H1 (cell line): ENCODE measurements at regions not wholly inside any gene's neighbourhood (a gene's known extent, or its start where the extent isn't known, plus 50 kb on each side); places are given as distances from the start of the nearest gene placed in this dataset.

Experiments used
- CBX5 ChIP-seq: fragments of 300-800, 300-1000 bp; sonication (generic); IDR thresholded peaks from 2 replicates; pipeline ENCODE4 v1.7.1; 2016; ENCODE audit warnings: antibody characterized with exemption, low read length, low read depth
- CEBPB ChIP-seq: IDR thresholded peaks from 2 replicates; pipeline ENCODE4 v1.6.1; 2012; ENCODE audit warnings: low read depth, low read length
- CHD2 ChIP-seq: IDR thresholded peaks from 2 replicates; pipeline ENCODE4 v1.6.1; 2012; ENCODE audit warnings: low read length, improper control_type of control experiment
- EGR1 ChIP-seq: IDR thresholded peaks from 2 replicates; pipeline ENCODE4 v1.6.1; 2011; ENCODE audit warnings: low read depth, low read length, borderline replicate concordance
- FOSL1 ChIP-seq: IDR thresholded peaks from 2 replicates; pipeline ENCODE4 v1.6.1; 2011; ENCODE audit warnings: mild to moderate bottlenecking, low read depth, low read length, moderate library complexity; ENCODE audit not compliant: insufficient read depth
- HDAC6 ChIP-seq: IDR thresholded peaks from one replicate; pipeline ENCODE4 v1.7.1; 2012; ENCODE audit warnings: low read depth, mild to moderate bottlenecking, inconsistent platforms, low read length, moderate library complexity
- RNF2 ChIP-seq: fragments of 200-900, 300-1000 bp; sonication (generic); IDR thresholded peaks from 2 replicates; pipeline ENCODE4 v1.7.1; 2016; ENCODE audit warnings: borderline replicate concordance, low read depth, mild to moderate bottlenecking, antibody characterized with exemption, low read length; ENCODE audit not compliant: poor library complexity, severe bottlenecking; ENCODE audit errors: missing control alignments
- SIRT6 ChIP-seq: IDR thresholded peaks from one replicate; pipeline ENCODE4 v1.7.1; 2012; ENCODE audit warnings: low read length, inconsistent platforms
- SP4 ChIP-seq: IDR thresholded peaks from 2 replicates; pipeline ENCODE4 v1.6.1; 2012; ENCODE audit warnings: low read length, inconsistent platforms
- TAF1 ChIP-seq: IDR thresholded peaks from 2 replicates; pipeline ENCODE4 v1.6.1; 2011; ENCODE audit warnings: mild to moderate bottlenecking, low read depth, low read length
- YY1 ChIP-seq: IDR thresholded peaks from 2 replicates; pipeline ENCODE4 v1.6.1; 2011; ENCODE audit warnings: low read depth, mild to moderate bottlenecking, low read length
- TF ChIP-seq, protein P1 (sequence below): fragments of 300-600 bp; sonication (generic); IDR thresholded peaks from 2 replicates; pipeline ENCODE4 v1.7.1; 2012; ENCODE audit warnings: low read length, moderate library complexity, mild to moderate bottlenecking, inconsistent platforms; ENCODE audit not compliant: insufficient replicate concordance
- TF ChIP-seq, protein P2 (sequence below): IDR thresholded peaks from 2 replicates; pipeline ENCODE4 v1.6.1; 2011; ENCODE audit warnings: low read depth, mild to moderate bottlenecking, low read length; ENCODE audit not compliant: insufficient read depth

DNA sequence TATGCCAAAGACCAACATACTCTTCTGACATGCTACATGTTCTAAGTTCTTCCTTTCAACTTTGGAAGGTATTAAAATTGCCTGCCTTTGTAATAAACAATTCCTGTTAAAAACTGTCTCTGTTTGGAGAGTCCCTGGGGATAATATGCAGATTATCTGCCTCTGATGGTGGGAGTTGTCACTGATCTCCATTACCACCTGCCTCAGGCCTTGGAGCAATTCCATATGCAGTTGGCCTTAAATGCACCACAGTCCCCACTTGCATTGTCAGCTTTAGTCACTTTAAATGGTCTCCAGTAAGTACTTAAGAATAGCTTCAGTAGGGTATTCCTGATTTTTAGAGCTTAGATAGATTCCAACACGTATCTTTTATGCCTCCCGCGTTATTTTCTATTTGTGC is 121.1 kb upstream of the GOLIM4 start (continued):
- TF ChIP-seq, protein P1, sequence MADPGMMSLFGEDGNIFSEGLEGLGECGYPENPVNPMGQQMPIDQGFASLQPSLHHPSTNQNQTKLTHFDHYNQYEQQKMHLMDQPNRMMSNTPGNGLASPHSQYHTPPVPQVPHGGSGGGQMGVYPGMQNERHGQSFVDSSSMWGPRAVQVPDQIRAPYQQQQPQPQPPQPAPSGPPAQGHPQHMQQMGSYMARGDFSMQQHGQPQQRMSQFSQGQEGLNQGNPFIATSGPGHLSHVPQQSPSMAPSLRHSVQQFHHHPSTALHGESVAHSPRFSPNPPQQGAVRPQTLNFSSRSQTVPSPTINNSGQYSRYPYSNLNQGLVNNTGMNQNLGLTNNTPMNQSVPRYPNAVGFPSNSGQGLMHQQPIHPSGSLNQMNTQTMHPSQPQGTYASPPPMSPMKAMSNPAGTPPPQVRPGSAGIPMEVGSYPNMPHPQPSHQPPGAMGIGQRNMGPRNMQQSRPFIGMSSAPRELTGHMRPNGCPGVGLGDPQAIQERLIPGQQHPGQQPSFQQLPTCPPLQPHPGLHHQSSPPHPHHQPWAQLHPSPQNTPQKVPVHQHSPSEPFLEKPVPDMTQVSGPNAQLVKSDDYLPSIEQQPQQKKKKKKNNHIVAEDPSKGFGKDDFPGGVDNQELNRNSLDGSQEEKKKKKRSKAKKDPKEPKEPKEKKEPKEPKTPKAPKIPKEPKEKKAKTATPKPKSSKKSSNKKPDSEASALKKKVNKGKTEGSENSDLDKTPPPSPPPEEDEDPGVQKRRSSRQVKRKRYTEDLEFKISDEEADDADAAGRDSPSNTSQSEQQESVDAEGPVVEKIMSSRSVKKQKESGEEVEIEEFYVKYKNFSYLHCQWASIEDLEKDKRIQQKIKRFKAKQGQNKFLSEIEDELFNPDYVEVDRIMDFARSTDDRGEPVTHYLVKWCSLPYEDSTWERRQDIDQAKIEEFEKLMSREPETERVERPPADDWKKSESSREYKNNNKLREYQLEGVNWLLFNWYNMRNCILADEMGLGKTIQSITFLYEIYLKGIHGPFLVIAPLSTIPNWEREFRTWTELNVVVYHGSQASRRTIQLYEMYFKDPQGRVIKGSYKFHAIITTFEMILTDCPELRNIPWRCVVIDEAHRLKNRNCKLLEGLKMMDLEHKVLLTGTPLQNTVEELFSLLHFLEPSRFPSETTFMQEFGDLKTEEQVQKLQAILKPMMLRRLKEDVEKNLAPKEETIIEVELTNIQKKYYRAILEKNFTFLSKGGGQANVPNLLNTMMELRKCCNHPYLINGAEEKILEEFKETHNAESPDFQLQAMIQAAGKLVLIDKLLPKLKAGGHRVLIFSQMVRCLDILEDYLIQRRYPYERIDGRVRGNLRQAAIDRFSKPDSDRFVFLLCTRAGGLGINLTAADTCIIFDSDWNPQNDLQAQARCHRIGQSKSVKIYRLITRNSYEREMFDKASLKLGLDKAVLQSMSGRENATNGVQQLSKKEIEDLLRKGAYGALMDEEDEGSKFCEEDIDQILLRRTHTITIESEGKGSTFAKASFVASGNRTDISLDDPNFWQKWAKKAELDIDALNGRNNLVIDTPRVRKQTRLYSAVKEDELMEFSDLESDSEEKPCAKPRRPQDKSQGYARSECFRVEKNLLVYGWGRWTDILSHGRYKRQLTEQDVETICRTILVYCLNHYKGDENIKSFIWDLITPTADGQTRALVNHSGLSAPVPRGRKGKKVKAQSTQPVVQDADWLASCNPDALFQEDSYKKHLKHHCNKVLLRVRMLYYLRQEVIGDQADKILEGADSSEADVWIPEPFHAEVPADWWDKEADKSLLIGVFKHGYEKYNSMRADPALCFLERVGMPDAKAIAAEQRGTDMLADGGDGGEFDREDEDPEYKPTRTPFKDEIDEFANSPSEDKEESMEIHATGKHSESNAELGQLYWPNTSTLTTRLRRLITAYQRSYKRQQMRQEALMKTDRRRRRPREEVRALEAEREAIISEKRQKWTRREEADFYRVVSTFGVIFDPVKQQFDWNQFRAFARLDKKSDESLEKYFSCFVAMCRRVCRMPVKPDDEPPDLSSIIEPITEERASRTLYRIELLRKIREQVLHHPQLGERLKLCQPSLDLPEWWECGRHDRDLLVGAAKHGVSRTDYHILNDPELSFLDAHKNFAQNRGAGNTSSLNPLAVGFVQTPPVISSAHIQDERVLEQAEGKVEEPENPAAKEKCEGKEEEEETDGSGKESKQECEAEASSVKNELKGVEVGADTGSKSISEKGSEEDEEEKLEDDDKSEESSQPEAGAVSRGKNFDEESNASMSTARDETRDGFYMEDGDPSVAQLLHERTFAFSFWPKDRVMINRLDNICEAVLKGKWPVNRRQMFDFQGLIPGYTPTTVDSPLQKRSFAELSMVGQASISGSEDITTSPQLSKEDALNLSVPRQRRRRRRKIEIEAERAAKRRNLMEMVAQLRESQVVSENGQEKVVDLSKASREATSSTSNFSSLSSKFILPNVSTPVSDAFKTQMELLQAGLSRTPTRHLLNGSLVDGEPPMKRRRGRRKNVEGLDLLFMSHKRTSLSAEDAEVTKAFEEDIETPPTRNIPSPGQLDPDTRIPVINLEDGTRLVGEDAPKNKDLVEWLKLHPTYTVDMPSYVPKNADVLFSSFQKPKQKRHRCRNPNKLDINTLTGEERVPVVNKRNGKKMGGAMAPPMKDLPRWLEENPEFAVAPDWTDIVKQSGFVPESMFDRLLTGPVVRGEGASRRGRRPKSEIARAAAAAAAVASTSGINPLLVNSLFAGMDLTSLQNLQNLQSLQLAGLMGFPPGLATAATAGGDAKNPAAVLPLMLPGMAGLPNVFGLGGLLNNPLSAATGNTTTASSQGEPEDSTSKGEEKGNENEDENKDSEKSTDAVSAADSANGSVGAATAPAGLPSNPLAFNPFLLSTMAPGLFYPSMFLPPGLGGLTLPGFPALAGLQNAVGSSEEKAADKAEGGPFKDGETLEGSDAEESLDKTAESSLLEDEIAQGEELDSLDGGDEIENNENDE: no peak
- TF ChIP-seq EGR1 (no peak), TAF1 (no peak), CBX5 (no peak), YY1 (no peak), SP4 (no peak), SIRT6 (no peak), RNF2 (no peak), HDAC6 (no peak), FOSL1 (no peak), CEBPB (no peak), CHD2 (no peak)
- TF ChIP-seq, protein P2, sequence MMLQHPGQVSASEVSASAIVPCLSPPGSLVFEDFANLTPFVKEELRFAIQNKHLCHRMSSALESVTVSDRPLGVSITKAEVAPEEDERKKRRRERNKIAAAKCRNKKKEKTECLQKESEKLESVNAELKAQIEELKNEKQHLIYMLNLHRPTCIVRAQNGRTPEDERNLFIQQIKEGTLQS: no peak
